IPS-NIHi11 (cell line): ENCODE measurements at regions not wholly inside any gene's neighbourhood (a gene's known extent, or its start where the extent isn't known, plus 50 kb on each side); places are given as distances from the start of the nearest gene placed in this dataset.
"Not testable (repeated sequence)": the region's sequence is repeated elsewhere in the genome, so short reads cannot be mapped to it uniquely, and the experiment has no call there.

ENCODE experiments used
- DNase-seq: peaks from one replicate; pipeline ENCODE4 v3.0.0; 2012; ENCODE audit warnings: mixed read lengths, low spot score

- no peak for DNase-seq
Measured at GRCh38 chr9:30995956-30996738, 1388.3 kb upstream of the ACO1 start.

- DNase-seq: no peak
Measured at GRCh38 chr9:30996761-30997160, 1387.7 kb upstream of the ACO1 start.

DNA sequence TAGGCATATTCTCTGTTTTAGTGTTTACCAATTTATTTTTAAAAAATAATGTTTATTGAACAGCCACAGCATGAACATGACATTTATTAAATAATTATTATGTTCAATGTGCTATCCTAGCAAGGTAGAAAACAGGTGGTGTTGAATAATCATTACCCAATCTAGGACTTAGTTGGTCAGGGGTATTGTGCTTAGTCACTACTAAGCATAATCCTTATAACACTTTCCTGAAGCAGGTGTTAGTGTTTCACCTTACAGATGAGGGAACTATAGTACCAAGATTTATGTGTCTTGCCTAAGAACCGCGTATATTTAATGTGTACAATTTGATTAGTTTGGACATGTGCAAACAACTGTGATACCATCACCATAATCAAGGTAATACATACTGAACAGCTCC lies 1387.2 kb upstream of the ACO1 start:
- no peak for DNase-seq

DNA sequence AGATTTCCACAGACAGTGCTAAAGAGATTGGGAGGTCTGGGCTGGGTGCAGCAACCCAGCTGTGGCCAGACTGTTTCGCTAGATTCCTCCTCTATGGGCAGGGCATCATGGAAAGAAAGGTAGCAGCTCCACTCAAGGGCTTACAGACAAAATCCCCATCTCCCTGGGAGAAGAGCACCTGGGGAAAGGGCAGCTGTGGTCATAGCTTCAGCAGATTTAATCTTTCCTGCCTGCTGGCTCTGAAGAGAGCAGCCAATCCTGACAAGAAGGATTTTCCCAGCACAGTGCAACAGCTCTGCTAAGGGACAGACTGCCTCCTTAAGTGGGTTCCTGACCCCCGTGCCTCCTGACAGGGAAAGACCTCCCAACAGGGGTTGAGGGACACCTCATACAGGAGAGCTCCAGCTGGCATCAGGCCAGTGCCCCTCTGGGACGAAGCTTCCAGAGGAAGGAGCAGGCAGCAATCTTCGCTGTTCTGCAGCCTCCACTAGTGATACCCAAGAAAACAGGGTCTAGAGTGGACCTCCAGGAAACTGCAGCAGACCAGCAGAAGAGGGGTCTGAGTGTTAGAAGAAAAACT lies 1379.3 kb upstream of the ACO1 start:
- DNase-seq: no peak

DNA sequence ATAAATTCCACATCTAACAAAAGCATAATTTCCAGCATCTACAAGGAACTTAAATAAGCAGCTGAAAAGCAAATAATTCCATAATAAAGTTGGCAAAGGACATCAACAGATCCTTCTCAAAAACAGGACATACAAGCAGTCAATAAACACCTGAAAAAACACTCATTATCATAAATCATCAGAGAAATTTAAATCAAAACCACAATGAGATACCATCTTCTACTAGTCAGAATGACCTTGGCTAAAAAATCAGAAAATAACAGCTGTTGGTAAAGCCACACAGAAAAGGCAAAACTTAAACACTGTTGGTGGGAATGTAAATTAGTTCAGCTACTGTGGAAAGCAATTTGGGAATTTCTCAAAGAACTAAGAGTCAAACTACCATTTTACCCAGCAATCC lies 1371.1 kb upstream of the ACO1 start:
- DNase-seq: no peak

GRCh38 chr9:31023847-31024246 lies 1360.6 kb upstream of the ACO1 start:
- DNase-seq: no peak

- no peak for DNase-seq
Measured at GRCh38 chr9:31027678-31028077, 1356.8 kb upstream of the ACO1 start.

DNA sequence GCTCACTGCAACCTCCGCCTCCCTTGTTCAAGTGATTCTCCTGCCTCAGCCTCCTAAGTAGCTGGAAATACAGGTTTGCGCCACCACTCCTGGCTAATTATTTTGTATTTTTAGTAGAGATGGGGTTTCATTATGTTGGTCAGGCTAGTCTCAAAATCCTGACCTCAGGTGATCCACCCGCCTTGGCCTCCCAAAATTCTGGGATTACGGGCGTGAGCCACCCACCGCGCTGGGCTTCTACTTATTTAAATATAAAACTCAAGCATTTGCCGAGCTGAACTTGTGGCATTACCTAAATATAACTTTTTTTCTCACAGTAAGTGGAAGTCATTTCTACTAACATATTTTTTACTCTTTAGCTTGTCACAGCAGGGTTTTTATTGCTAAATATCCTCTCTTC lies 1356.3 kb upstream of the ACO1 start:
- no peak for DNase-seq

DNA sequence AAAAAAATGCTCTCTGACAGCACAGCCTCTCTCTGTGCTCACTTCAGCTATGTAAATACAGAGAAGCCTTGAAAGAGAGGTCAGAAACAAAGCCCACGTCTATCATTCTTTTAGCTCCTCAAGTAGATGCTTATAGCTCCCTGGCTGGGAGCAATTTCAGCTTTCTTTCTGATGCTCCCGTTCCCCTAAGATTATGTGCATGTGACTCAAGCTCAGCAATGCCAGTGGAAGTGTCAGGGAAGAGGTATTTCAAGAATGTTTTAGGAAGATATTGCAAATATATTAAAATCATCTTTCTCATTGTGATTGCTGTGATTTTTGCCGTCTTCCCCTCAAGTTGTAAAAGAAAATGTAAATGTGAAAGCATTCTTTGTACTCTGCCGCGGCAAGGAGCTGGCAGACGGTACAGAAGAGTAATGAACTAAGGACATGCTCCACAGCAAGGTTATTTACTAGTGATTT lies 1353.7 kb upstream of the ACO1 start:
- DNase-seq: peak; percentile 21

DNA sequence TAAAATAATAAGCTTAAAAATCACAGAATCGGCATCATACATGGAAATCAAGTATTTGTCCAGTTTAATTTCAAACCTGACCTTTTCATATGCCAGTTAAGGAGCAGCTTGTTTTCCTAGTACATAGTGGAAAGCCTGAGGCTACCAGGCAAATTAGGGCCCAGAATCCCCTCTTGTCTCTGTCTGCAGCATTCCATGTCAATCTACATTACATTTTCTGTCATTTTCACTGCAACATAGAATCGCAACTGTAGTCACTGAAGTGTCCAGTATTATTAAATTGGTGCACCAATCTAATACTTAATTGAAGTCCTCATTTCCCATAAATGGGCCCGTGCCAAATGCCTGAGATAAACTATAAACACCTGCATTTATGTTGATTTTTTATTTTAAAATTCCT lies 1352.2 kb upstream of the ACO1 start:
- no peak for DNase-seq

- no peak for DNase-seq
Measured at GRCh38 chr9:31034311-31034710, 1350.1 kb upstream of the ACO1 start.

- no peak for DNase-seq
Measured at GRCh38 chr9:31040564-31040963, 1343.9 kb upstream of the ACO1 start.

- DNase-seq: no peak
Measured at GRCh38 chr9:31045810-31046209, 1338.6 kb upstream of the ACO1 start.

DNA sequence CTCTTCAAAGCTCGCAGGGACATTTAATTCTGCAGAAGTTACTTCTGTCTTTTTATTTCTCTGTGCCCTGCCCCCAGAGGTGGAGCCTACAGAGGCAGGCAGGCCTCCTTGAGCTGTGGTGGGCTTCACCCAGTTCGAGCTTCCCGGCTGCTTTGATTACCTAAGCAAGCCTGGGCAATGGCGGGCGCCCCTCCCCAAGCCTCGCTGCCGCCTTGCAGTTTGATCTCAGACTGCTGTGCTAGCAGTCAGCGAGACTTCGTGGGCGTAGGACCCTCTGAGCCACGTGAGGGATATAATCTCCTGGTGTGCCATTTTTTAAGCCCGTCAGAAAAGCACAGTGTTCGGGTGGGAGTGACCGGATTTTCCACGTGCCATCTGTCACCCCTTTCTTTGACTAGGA lies 1322.9 kb upstream of the ACO1 start:
- not testable (repeated sequence) for DNase-seq

GRCh38 chr9:31065691-31066090 lies 1318.8 kb upstream of the ACO1 start:
- DNase-seq: no peak

GRCh38 chr9:31067418-31067817 lies 1317.0 kb upstream of the ACO1 start:
- DNase-seq: no peak

GRCh38 chr9:31071606-31072286 lies 1312.7 kb upstream of the ACO1 start:
- no peak for DNase-seq

DNA sequence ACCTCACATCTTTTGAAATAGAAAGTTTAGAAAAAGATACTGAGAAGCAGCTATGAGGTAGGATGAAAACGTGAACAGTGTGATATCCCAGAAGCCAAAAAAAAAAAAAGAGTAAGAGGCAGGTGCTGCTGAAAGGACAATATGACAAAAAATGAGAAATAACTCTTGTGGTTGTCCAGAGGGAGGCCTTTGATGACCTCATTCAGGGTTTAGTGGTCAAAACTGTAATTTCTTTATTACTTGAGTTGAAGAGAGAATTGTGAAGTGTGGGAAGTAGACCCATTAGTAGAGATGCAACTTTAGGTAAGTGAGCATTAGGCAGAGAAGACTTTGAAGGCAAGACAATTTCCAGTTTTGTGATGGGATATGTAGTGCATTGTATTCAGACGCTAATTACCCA lies 1306.3 kb upstream of the ACO1 start:
- DNase-seq: no peak

DNA sequence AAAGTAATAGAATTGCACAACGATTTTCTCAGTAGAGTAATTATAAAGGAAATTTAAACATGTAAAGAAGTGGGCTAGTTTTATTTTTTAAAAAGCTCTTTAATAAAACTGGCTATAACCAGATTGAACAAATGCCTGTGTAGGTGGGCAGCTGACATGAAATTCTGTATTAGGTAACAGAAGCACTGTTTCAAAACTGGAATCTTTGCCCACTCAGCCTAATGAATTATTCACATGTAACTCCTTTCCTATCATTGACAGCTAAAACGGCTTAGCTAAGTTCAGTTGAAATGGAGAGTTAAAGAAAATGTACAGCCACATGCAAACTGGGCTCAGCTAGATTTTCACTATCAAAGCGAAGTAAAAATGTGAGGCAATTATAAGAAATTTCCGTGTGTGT lies 1300.1 kb upstream of the ACO1 start:
- no peak for DNase-seq

DNA sequence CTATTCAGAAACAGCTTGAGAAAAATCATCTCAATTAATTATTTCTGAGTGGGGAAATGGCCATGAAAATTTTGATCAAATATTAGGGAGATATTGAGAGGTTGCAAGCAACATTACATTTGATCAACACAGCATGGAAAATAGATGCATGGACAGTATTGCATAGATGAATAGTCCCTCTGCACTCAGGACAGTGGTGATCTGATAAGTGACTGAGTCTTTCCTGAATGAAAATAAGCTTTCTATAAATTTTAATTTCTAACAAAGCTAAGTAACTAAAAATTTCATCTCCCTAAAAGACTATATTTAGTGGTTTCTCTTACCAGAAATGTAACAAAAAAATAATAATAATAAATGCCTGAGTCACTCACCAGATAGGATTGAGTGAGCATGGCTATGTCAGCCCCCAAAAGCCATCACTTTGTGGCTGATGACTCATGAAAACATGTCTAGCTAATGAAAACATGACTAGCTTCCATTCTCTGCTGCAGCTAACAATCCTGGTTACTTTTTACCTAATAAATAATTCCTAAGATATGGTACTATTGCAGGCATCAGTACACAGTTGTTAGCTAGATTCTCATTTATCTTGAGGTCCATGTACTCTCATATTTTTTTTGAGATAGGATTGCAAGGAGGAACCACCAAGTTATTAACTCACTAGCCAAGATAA lies 1294.8 kb upstream of the ACO1 start:
- no peak for DNase-seq

DNA sequence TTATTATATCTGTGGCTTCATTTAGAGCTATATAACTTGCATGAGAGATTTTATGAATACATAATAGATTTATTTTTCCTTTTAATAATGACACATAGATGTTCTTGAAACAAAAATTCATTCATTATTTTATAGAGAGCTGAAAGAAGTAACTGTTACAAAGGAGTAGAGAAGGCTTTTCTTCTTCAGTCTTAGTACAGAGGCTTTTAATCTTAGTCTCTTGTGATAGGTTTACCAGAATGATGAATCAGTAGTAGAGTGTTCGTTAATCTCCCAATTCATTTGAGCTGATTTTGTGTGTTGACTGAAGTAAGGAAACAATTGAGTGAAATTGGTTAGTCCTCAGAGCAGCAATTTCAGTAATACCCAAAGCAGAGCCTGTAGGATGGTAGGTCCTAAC lies 1284.1 kb upstream of the ACO1 start:
- DNase-seq: no peak

- DNase-seq: no peak
Measured at GRCh38 chr9:31103836-31104235, 1280.6 kb upstream of the ACO1 start.

DNA sequence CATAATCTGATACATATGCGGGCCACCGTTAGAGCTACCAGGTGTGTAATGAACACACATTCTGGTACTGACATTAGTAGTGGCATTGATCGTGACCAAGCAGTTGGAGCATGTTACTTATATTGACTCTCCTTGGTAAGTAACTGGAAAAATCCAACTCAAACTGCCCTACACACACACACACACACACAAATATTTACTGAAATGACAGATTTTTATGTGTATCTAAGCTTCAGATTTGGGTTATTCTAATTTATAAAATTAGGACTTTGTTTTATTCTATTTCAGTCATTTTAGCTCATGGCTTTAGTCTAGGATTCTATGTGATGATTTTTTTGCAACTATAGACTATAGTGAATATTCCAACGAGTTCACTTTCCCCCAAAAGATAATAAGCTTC lies 1280.2 kb upstream of the ACO1 start:
- no peak for DNase-seq
